ENCODE measurements at regions not wholly inside any gene's neighbourhood (a gene's known extent, or its start where the extent isn't known, plus 50 kb on each side); places are given as distances from the start of the nearest gene placed in this dataset.
A peak's percentile ranks its signal among the peaks of the same experiment; 100 is the strongest.

DNA sequence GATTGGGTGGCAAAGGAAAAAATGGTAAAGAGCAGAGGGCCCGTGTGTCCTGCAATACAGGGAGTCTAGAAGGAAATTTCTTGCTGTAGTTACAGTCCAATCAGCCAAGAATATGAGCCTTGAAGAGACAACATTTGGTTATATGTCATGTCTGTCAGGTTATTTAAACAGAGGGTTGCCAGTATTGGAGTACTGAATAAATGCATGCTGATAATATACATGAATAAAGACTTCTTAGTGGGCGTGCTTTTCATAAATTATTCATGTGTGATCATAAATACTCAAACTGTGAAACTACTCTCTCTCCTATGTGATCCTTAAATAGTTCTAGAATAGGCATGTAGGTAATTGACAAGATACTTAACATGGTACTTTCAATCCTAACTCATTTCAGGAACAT lies 249.0 kb downstream of the CRPPA start:
- no peak for DNase-seq (ENCODE audit: low read depth in 2 of 3, low spot score in 2 of 3)

DNA sequence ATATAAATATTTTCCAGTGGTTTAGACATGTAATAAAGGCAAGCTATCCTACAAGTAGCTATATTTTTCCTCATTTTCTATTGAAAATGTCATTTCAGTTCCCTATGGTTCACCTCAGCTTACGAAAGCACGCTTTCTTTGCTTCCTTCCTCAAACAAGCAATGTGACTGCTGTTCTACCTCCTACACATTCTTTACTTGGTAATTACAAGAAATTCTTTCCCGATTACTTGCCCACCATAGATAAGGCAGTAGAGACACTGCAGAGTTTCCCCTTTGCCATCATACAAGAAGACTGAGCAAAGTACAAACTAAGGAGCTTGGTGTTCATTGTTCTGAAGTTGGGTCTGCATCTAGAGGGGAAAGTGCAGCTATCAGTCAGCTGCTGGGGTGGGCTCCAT lies 249.4 kb downstream of the CRPPA start:
- DNase-seq (ENCODE audit: low read depth in 2 of 3, low spot score in 2 of 3) = no peak

DNA sequence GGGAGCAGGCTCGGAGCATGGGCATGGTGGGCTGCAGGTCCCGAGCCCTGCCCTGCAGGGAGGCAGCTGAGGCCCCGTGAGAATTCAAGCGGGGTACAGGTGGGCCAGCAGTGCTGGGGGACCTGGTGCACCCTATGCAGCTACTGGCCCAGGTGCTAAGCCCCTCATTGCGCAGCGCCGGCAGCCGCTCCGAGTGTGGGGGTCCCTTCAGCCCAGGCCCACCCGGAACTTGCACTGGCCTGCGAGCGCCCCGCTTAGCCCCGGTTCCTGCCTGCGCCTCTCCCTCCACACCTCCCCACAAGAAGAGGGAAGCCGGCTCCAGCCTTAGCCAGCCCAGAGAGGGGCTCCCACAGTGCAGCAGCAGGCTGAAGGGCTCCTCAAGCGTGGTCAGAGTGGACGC lies 250.7 kb downstream of the CRPPA start:
- no peak for DNase-seq (ENCODE audit: low read depth in 2 of 3, low spot score in 2 of 3)

DNA sequence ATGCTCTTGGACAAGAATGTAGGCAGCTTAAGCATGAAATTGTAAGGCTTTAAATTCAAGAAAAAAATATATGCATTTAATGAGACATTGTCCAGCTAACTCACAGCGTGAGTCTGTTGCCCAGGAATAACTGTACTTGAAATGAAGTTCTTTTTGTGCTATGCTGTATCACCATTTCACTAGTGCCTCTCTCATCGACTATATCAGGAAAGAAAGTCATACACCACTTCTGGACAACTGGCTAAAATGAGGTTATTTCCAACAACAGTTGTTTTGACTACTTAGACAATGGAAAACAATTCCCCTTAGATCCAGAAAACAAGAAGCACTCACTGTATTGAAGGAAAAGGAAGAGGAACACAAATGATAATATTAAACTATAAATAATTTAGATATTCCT lies 251.8 kb downstream of the CRPPA start:
- no peak for DNase-seq (ENCODE audit: low read depth in 2 of 3, low spot score in 2 of 3)

DNA sequence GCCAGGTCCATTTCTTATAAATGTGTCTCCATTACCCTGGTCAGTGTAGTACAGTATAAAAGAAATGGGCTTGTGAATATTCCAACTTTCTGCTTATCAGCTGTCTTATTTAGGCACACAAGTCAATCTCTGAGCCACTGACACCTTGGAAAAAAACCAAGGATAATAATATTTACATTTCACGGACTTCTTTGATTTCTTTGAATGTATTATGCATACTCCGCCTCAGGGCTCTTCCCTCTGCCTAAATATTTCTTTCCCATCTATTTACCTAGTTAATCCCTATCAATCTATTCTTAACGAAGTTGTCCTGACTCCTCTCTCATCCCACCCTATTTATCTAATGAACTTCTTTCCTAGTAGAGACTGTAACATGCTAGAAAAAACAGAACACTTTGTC lies 253.8 kb downstream of the CRPPA start:
- no peak for DNase-seq (ENCODE audit: low read depth in 2 of 3, low spot score in 2 of 3)

DNA sequence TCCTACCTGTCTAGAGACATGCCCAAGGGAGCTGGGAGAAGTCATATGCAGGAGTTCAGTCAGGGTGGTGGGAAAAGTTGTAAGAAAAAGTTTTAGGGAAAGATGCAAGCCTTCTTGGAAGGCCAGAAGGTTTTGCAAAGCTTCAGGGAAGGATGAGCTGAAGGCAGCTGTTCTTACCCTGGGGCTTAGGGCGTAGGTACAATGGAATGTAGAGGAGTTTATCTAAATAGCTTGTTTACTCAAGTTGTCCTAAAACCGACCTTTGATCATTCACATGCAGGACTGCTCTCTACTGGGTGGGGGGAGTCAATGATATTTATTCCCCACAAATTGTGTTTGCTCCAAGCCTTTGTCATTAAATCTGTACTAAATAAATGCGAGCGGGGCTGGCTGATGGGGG lies 277.0 kb downstream of the CRPPA start:
- DNase-seq (ENCODE audit: low read depth in 2 of 3, low spot score in 2 of 3) = no peak

DNA sequence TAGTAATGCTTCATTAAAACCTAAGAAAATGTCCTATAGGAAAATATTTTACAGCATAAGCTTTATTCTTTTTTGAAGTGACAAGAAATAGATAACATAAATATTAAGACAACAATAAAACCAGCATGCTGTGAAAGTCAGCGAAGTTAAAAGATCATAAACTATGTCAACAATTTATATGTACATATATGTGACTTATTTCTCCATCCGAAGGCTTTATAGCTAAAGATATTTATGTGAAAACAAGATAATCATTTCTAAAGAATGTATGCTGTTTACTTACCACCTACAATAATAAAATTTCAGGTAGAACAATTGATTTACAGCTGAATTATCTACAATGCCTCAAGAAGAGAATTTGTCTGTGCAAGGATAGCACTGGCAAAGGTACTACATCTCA lies 283.4 kb downstream of the CRPPA start:
- no peak for DNase-seq (ENCODE audit: low read depth in 2 of 3, low spot score in 2 of 3)

DNA sequence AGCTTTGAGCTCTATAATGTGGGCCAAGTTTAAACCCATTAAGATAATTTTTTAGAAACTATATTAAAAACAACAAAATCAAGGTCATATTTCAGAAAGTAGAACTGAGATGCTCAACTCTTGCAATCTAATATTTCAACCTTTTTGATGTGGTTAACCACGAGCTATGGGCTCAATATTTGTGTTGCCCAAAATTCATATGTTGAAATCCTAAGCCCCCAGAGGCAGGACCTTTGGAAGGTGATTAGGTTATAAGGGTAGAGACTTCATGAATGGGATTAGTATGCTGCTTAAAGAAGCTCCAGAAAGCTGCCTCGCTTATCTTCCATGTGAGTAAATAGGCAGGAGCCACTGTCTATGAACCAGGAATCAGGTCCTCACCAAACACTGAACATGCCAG lies 284.4 kb downstream of the CRPPA start:
- DNase-seq (ENCODE audit: low read depth in 2 of 3, low spot score in 2 of 3) = no peak

DNA sequence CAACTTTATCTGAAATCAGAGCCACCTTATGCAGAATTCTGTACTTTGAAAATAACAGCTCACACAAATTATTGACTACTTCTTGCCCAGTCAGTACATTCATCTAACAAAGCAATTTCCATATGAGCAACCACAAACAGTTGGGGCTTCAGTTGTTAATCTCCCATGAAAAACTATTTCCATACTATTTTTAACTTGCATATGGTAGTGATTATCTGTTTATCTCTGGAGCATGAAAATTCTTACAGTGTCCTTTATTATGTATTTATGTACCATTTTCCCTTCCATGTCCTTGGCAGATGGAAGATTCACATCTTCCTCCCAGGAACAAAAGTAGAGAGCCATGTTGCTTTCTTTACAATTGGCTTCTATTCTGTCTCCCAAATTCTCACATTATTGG lies 285.7 kb downstream of the CRPPA start:
- DNase-seq (ENCODE audit: low read depth in 2 of 3, low spot score in 2 of 3) = no peak

DNA sequence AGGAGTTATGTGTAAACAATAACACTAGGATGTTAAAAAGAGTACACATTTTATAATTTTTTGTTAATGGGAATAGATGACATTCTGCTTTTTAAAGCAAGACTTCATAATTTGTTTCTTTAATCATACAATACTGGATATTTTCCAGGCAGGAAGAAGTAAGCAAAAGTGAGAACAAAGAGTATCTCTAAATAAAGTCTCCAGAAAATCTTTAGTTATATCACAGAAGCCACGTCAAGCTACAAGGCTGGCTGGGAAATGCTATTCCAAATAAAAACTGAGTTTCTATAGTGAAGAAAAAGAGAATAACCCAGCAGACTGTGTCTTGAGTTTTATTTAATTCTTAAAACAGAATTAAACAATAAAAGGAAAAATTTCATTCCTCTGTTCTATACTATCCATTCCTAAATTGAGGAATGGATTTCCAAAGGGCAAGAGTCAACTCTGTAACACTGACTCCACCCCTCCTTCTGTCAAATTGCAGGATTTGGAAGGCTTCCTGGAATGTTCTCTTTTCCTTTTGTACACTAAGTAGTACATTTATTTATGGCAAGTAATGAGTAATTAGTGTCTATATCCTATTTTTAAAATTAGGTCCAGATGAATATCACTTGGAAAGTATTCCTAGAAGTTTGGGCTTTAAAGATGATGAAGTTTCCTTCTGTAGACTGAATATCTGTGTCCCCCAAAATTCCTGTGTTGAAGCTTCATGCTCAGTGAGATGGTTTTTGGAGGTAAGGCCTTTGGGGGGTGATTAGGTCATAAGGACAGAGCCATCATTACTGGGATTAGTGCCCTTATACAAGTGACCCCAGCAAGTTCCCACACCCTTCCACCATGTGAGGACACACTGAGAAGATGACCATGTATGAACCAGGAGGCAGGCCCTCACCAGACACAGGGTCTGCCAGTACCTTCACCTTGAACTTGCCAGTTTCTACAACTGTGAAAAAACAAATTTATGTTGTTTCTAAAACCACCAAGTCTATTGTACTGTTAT lies 290.9 kb downstream of the CRPPA start:
- DNase-seq (ENCODE audit: low read depth in 2 of 3, low spot score in 2 of 3) = no peak

DNA sequence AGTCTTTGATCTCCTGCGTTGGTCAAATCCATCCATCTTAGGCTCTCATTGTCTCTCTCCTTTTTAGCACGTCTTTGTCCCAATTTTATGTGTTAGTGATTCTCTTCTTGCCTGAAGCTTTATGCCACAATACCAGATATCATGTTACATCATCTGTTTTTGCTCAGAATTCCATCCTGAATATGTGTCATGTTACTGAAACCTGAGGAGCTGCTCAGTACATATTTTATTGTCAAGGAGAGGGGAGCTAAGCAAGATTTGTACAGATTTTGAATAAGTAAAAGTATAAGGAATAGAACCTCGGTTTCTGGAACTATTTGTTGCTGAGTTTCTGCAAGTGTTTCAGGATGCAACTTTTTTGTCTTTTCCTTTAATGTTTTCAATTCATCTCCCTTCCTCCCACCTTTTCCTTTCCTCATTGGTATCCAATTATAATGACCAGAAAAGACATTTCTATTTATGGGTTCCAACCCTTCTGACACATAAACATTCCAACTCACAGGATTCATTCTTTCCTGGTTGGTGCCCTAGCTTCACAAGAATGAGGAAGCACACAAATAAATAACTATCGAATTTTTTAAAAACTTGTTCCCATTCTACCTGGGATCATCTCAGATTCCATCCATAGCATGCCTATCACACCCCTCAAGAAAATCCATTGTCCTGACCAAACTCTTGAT lies 291.8 kb downstream of the CRPPA start:
- no peak for DNase-seq (ENCODE audit: low read depth in 2 of 3, low spot score in 2 of 3)

DNA sequence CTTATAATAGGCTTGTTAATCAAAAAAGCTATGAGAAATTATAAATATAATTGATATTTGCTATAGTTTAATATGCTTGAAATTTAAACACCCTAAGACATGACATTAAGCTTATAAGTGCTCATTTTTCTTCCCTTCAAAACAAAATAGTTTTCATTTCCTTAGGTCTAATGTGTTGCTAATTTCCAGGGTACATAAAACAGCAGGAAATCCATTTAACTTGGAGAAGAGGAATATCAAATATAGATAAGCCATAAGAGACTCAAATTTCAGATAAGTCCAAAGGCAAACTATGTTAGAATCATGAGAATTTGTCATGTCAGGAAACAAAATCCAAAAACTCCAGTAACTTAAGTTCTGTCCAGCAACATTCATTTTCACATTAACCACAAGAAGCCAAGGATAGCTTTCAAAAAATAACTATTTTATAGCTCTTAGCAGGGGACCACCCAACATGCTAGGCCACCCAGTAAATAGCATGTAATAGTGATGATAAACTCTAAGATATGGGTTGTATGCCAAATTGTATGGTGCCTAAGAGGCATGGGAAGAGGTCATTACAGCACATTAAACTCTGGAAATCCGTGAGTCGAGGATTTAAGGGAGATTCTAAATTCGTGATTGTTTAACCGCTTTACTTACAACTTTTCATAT lies 298.1 kb downstream of the CRPPA start:
- DNase-seq (ENCODE audit: low read depth in 2 of 3, low spot score in 2 of 3) = no peak

DNA sequence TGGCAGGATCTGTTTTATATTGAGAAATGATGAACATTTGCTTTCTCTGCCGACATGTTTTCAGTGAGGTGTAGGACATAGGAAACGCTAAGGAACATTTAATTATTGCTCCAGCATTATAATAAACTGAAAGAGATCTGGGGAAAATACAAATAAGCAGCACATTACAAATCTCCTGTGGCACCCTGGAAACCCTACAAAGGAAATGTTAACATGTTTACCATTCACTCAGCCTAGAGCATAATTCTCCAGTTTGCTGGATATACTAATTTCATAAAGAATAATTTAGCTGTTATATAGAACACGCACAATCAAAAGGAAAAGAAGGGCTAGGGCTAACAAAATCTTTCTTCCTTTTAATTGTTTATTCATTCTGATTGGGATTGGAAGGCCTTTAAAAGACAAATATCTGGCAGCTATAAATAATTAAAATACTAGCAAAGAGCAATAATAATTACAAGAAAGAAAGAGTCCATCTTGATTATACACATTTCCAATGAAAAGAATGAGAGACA lies 299.4 kb downstream of the CRPPA start:
- no peak for DNase-seq (ENCODE audit: low read depth in 2 of 3, low spot score in 2 of 3)

DNA sequence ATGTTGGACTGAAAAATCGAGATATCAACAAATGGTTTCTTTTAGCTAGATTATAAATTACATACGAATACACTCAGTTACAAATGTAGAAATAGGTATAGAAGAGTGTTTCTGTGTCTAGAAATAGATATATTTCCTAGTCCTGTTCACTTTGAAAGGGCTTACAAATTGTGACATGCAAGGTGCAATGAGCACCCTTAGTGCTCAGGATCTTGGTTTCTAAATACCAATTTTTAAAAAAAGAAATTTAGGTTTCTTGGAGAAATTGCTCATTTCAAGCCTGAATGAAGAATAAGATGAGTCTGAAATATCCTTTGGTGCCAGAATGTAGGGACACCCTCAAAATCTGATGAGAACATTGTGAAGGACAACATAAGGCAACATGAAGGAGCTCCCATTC lies 306.0 kb downstream of the CRPPA start:
- DNase-seq (ENCODE audit: low read depth in 2 of 3, low spot score in 2 of 3) = no peak

DNA sequence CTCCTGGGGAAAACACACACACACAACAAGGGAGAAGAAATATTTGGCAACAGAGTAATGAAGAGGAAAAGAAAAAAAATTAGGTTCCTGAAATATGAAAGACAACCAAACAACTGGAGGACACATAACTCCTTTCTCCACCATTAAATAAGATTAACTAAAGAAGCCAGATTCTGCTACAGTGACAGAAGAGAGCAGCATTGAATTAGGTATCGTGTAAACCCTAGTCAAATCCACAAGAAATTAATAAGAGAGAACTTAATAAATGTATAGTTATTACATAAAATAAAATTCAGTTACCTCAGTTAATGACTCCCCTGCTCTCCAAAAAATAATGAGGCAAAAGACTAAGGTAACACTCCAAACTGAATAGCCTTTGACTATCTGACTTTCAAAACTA lies 306.7 kb downstream of the CRPPA start:
- peak in 2 of 3 donors; percentile 12 to 44 for DNase-seq (ENCODE audit: low read depth in 2 of 3, low spot score in 2 of 3)

DNA sequence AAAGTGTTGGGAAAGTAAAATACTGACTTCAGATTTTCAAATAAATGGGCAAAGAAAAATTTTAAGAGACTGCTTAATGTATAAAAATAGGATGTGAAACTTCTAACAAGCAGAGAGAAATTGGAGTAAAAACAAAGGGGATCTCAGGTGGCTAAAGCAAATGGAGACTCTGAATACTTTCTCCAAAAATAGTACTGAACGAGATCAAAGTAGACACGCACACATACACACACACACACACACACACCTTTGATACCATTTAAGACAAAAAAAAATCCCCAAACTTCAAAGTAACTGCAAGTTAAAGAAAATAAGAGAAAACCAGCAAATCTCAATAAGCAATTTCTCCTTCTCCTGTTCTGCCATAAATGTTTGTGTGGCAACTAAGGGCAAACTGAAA lies 307.3 kb downstream of the CRPPA start:
- DNase-seq (ENCODE audit: low read depth in 2 of 3, low spot score in 2 of 3) = no peak

DNA sequence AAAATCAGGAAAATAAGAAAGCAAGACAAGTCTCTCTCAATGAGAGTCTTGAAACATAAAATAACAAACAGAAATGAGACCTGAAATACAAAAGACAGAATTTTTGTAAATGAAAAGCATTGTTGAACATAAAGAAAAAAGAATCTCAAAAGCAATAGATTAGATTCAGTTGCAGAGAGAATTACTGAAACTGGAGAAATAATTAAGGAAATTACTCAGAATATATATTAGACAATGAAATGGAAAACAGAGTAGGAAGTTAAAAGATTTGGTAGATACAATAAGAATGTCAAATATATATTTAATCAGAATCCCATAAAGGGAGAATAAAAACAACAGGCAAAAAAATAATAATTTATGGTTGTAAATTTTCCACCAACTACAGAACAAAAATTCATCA lies 308.3 kb downstream of the CRPPA start:
- no peak for DNase-seq (ENCODE audit: low read depth in 2 of 3, low spot score in 2 of 3)

DNA sequence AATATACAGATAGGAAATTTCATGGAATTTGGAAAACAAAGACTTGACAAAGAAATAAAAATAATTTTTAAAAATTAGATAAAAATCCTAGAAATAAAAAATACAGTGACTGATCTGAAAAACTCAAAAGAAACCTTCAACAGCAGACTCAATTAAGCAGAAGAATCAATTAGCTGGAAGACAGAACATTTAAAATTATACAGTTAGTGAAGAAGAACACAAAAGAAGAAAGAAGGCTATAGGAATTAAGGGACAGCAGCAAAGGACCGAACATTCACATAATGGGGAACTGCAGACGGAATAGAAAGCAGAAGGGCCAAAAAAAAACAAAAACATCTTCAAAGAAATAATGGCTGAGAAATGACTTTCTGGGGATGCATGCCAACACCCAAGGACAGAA lies 314.5 kb downstream of the CRPPA start:
- DNase-seq (ENCODE audit: low read depth in 2 of 3, low spot score in 2 of 3) = no peak

DNA sequence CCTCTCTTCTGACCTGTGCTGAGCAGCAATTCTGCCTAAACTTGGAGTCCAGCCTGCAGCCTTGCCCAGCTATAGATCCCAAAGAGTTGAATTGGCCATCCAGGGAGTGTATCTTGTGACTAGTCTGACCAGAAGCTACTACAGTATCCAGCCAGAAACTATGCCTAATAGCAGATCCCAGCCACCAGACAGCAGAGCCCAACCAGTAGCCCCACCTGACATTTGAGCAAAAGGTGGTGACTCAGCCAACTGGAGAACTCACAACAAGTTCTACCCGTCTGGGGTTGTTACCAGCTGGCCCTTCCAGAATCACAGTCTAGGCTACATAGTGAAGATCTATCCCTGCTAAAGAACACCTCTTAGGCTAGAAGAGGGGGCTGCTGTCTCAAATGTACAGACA lies 315.0 kb downstream of the CRPPA start:
- no peak for DNase-seq (ENCODE audit: low read depth in 2 of 3, low spot score in 2 of 3)

DNA sequence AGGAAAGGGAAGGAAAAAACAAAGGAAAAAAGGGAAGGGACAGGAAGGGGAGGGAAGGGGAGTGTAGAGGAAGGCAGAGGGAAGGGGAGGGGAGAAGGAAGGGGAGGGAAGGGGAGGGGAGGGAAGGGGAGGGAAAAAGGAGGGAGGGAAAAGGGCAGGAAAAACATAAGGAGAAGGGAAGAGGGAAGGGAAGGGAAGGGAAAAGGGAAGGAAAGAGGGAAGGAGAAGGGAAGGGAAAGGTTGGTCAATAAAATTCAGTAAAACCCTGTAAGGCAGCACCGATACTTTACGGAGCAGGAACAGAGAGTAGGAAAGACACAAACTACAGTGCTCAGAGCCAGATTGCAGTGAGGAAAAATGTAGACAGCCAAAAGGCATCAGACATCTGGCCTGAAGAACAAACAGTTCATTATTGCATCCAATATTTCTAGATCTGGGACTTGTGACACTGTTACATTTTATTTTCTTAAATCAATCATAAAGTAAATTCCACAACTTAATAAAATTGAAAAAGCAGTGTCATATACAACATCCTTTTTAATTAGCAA lies 322.0 kb downstream of the CRPPA start:
- no peak for DNase-seq (ENCODE audit: low read depth in 2 of 3, low spot score in 2 of 3)

DNA sequence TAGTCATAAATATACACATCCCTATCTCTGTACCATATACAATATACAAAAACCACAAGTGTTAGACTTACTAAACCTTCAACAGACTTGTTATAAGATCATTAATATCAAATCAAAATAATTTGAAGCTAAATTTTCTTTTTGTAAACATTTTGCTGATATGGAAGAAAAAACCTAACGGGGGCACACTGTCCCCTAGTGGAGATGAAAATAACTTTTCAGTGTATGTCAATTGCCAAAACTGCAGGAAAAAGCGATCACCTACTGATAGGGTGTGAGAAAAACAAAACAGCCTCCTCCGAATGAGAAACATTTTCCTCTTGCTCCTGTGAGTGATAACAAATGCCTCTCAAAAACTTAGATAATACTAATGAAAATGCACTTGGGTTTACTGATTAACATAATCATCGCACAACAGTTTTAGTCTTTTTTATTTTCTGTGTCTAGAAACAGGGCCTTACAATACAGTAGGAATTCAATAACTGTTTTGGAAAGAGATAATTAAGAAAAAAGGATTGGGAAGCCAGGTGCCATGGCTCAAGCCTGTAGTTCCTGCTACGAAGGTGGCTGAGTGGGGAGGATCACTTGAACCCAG lies 322.7 kb downstream of the CRPPA start:
- DNase-seq (ENCODE audit: low read depth in 2 of 3, low spot score in 2 of 3) = peak in 1 of 3 donors; percentile 26
